ENCODE measurements at regions not wholly inside any gene's neighbourhood (a gene's known extent, or its start where the extent isn't known, plus 50 kb on each side); places are given as distances from the start of the nearest gene placed in this dataset.

DNA sequence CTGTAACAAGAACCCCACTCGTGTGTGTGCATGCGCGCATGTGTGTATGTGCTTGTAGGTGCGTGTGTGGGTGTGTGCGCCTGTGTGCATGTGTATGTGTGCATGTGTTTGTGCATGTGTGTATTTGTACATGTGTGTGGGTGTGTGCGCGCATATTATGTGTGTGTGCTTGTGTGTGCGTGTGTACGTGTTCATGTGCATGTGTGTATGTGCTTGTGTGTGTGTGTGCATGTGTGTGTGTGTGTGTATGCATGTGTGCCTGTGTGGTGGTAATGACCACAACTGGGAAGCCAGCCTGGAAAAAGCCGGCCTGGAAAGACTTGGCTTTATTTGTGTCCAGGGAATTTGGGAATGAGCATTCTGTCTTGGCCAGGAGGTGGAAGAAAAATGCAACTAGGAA, 157.5 kb downstream of the PAX1 start:
- no peak for TF ChIP-seq IRF2 (CRISPR knock-in tag; IDR thresholded peaks at IDR 0.05)
- TF ChIP-seq CEBPB (IDR thresholded peaks at IDR 0.05; ENCODE audit: borderline replicate concordance, low read depth, low read length), result no peak
- no peak for TF ChIP-seq ZNF329 (CRISPR knock-in tag; IDR thresholded peaks at IDR 0.05; ENCODE audit: low read depth)
- TF ChIP-seq, protein P1, sequence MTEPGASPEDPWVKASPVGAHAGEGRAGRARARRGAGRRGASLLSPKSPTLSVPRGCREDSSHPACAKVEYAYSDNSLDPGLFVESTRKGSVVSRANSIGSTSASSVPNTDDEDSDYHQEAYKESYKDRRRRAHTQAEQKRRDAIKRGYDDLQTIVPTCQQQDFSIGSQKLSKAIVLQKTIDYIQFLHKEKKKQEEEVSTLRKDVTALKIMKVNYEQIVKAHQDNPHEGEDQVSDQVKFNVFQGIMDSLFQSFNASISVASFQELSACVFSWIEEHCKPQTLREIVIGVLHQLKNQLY (CRISPR knock-in tag; IDR thresholded peaks at IDR 0.05), result no peak
- no peak for TF ChIP-seq ZBTB44 (CRISPR knock-in tag; IDR thresholded peaks at IDR 0.05)

All from HepG2 (cell line).